22Rv1 (cell line): ENCODE measurements at regions not wholly inside any gene's neighbourhood (a gene's known extent, or its start where the extent isn't known, plus 50 kb on each side); places are given as distances from the start of the nearest gene placed in this dataset.

Experiments used
- CTCF ChIP-seq: fragments of 450-650 bp; IDR thresholded peaks from 2 replicates; pipeline ENCODE4 v1.5.1; 2017; ENCODE audit warnings: mild to moderate bottlenecking
- ZFX ChIP-seq: fragments of 450-650 bp; IDR thresholded peaks from 2 replicates; pipeline ENCODE4 v1.6.1; 2017; ENCODE audit warnings: antibody characterized with exemption, borderline replicate concordance

- TF ChIP-seq CTCF (no peak), ZFX (no peak)
Measured at GRCh38 chr7:66427956-66428355, 200.7 kb upstream of the KCTD7 start.
